ENCODE measurements at regions not wholly inside any gene's neighbourhood (a gene's known extent, or its start where the extent isn't known, plus 50 kb on each side); places are given as distances from the start of the nearest gene placed in this dataset.
A peak's percentile ranks its signal among the peaks of the same experiment; 100 is the strongest.

GRCh38 chr18:78649421-78649820 lies 330.2 kb upstream of the SALL3 start:
- Histone ChIP-seq H3K9me3 (ENCODE audit: control insufficient read depth, insufficient read depth, low read length) (no peaks in the 10 kb centered on the region; the same call in 1 of the 2 replicates), H3K4me3 (ENCODE audit: low read length) (no peak overlapping the region; the same call in 1 of the 2 replicates), H3K27ac (ENCODE audit: low read length) (no peak overlapping the region), H3K36me3 (ENCODE audit: control insufficient read depth, insufficient read depth, low read length) (no peaks in the 10 kb centered on the region), H3K4me1 (ENCODE audit: control insufficient read depth, insufficient read depth, low read length) (no peaks in the 10 kb centered on the region), H3K27me3 (ENCODE audit: control insufficient read depth, insufficient read depth, low read length) (no peaks in the 10 kb centered on the region)
- DNase-seq (ENCODE audit: low read depth, low spot score) = no peak
- no CpG with 5 or more reads among the region's 10 CpGs for WGBS (ENCODE audit: insufficient coverage, insufficient read length)

GRCh38 chr18:78650926-78651325 lies 328.7 kb upstream of the SALL3 start:
- no CpG with 5 or more reads among the region's 13 CpGs for WGBS (ENCODE audit: insufficient coverage, insufficient read length)
- H3K4me1 ChIP-seq (ENCODE audit: control insufficient read depth, insufficient read depth, low read length) = no peaks in the 10 kb centered on the region
- H3K27me3 ChIP-seq (ENCODE audit: control insufficient read depth, insufficient read depth, low read length) = no peaks in the 10 kb centered on the region
- no peaks in the 10 kb centered on the region for H3K36me3 ChIP-seq (ENCODE audit: control insufficient read depth, insufficient read depth, low read length)
- no peak for DNase-seq (ENCODE audit: low read depth, low spot score)
- no peak overlapping the region for H3K27ac ChIP-seq (ENCODE audit: low read length)
- H3K4me3 ChIP-seq (ENCODE audit: low read length) = no peak overlapping the region
- H3K9me3 ChIP-seq (ENCODE audit: control insufficient read depth, insufficient read depth, low read length) = no peaks in the 10 kb centered on the region; the same call in 1 of the 2 replicates

GRCh38 chr18:78652001-78652545 lies 327.5 kb upstream of the SALL3 start:
- no peaks in the 10 kb centered on the region for H3K27me3 ChIP-seq (ENCODE audit: control insufficient read depth, insufficient read depth, low read length)
- no CpG with 5 or more reads among the region's 11 CpGs for WGBS (ENCODE audit: insufficient coverage, insufficient read length)
- H3K9me3 ChIP-seq (ENCODE audit: control insufficient read depth, insufficient read depth, low read length) = no peaks in the 10 kb centered on the region; the same call in 1 of the 2 replicates
- no peaks in the 10 kb centered on the region for H3K4me1 ChIP-seq (ENCODE audit: control insufficient read depth, insufficient read depth, low read length)
- H3K27ac ChIP-seq (ENCODE audit: low read length) = no peak overlapping the region
- no peaks in the 10 kb centered on the region for H3K36me3 ChIP-seq (ENCODE audit: control insufficient read depth, insufficient read depth, low read length)
- DNase-seq (ENCODE audit: low read depth, low spot score) = no peak
- H3K4me3 ChIP-seq (ENCODE audit: low read length) = no peak overlapping the region

GRCh38 chr18:78655921-78656320 lies 323.7 kb upstream of the SALL3 start:
- no peak overlapping the region for H3K27ac ChIP-seq (ENCODE audit: low read length)
- DNase-seq (ENCODE audit: low read depth, low spot score) = no peak
- no CpG with 5 or more reads among the region's 8 CpGs for WGBS (ENCODE audit: insufficient coverage, insufficient read length)
- H3K36me3 ChIP-seq (ENCODE audit: control insufficient read depth, insufficient read depth, low read length) = no peaks in the 10 kb centered on the region
- H3K27me3 ChIP-seq (ENCODE audit: control insufficient read depth, insufficient read depth, low read length) = no peaks in the 10 kb centered on the region
- no peak overlapping the region for H3K4me3 ChIP-seq (ENCODE audit: low read length)
- H3K9me3 ChIP-seq (ENCODE audit: control insufficient read depth, insufficient read depth, low read length) = no peaks in the 10 kb centered on the region; the same call in 1 of the 2 replicates
- no peaks in the 10 kb centered on the region for H3K4me1 ChIP-seq (ENCODE audit: control insufficient read depth, insufficient read depth, low read length)

- no peaks in the 10 kb centered on the region for H3K4me1 ChIP-seq (ENCODE audit: control insufficient read depth, insufficient read depth, low read length)
- no CpG with 5 or more reads among the region's 21 CpGs for WGBS (ENCODE audit: insufficient coverage, insufficient read length)
- H3K36me3 ChIP-seq (ENCODE audit: control insufficient read depth, insufficient read depth, low read length) = no peaks in the 10 kb centered on the region
- no peaks in the 10 kb centered on the region; the same call in 1 of the 2 replicates for H3K9me3 ChIP-seq (ENCODE audit: control insufficient read depth, insufficient read depth, low read length)
- no peak overlapping the region for H3K4me3 ChIP-seq (ENCODE audit: low read length)
- DNase-seq (ENCODE audit: low read depth, low spot score) = no peak
- no peak overlapping the region for H3K27ac ChIP-seq (ENCODE audit: low read length)
- no peaks in the 10 kb centered on the region for H3K27me3 ChIP-seq (ENCODE audit: control insufficient read depth, insufficient read depth, low read length)
These were observed 323.2 kb upstream of the SALL3 start for GRCh38 chr18:78656346-78656925.

DNA sequence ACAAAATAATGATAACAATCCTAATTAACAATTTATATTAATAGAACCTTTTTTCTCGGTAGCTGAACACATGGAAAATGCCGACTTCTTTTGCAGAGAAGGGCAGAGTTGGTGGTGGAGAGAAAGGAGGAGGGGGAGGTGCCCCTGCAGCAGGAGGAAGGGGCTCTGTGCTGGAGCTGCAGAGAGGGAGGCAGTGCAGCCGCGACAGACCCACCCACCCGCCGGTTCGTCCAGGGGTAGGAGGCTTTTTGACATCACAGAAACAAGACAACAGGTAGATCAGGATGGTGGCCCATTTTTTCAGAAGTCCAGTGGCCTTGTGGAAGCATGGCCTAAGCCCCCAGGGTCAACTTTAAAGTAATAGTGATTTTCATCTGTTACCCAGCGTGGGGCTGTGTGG lies 321.1 kb upstream of the SALL3 start:
- no peak for DNase-seq (ENCODE audit: low read depth, low spot score)
- Histone ChIP-seq H3K36me3 (ENCODE audit: control insufficient read depth, insufficient read depth, low read length) (no peaks in the 10 kb centered on the region), H3K27ac (ENCODE audit: low read length) (no peak overlapping the region), H3K4me1 (ENCODE audit: control insufficient read depth, insufficient read depth, low read length) (no peaks in the 10 kb centered on the region), H3K27me3 (ENCODE audit: control insufficient read depth, insufficient read depth, low read length) (no peaks in the 10 kb centered on the region), H3K9me3 (ENCODE audit: control insufficient read depth, insufficient read depth, low read length) (no peaks in the 10 kb centered on the region), H3K4me3 (ENCODE audit: low read length) (no peak overlapping the region)
- no CpG with 5 or more reads among the region's 8 CpGs for WGBS (ENCODE audit: insufficient coverage, insufficient read length)

DNA sequence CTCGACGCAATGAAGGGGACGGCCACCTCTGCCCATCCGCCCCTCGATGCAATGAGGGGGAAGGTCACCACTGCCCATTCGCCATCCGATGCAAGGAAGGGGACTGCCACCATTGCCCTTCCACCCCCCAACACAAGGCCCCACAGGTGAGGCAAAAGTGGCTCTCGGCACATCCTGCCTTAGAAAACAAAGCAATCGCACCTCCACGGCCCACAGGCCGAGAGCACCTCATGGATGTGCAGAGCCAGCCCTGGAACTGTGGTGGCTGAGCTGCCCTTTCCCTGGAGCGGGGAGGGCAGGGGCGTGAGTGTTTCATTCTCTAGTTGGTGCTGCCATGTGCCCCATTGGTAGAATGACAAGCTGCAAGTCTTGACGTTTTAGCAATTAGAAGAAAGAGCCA lies 320.6 kb upstream of the SALL3 start:
- no CpG with 5 or more reads among the region's 14 CpGs for WGBS (ENCODE audit: insufficient coverage, insufficient read length)
- H3K9me3 ChIP-seq (ENCODE audit: control insufficient read depth, insufficient read depth, low read length) = no peaks in the 10 kb centered on the region

GRCh38 chr18:78659748-78660147 lies 319.9 kb upstream of the SALL3 start:
- no peaks in the 10 kb centered on the region for H3K36me3 ChIP-seq (ENCODE audit: control insufficient read depth, insufficient read depth, low read length)
- no peak overlapping the region for H3K4me3 ChIP-seq (ENCODE audit: low read length)
- DNase-seq (ENCODE audit: low read depth, low spot score) = peak; percentile 35
- H3K27ac ChIP-seq (ENCODE audit: low read length) = no peak overlapping the region
- H3K4me1 ChIP-seq (ENCODE audit: control insufficient read depth, insufficient read depth, low read length) = no peaks in the 10 kb centered on the region
- no CpG with 5 or more reads among the region's 16 CpGs for WGBS (ENCODE audit: insufficient coverage, insufficient read length)
- no peaks in the 10 kb centered on the region for H3K27me3 ChIP-seq (ENCODE audit: control insufficient read depth, insufficient read depth, low read length)
- H3K9me3 ChIP-seq (ENCODE audit: control insufficient read depth, insufficient read depth, low read length) = no peaks in the 10 kb centered on the region

More for the DNA sequence above, 320.6 kb upstream of the SALL3 start:
- Histone ChIP-seq H3K4me1 (ENCODE audit: control insufficient read depth, insufficient read depth, low read length) (no peaks in the 10 kb centered on the region), H3K27ac (ENCODE audit: low read length) (no peak overlapping the region), H3K36me3 (ENCODE audit: control insufficient read depth, insufficient read depth, low read length) (no peaks in the 10 kb centered on the region), H3K4me3 (ENCODE audit: low read length) (no peak overlapping the region), H3K27me3 (ENCODE audit: control insufficient read depth, insufficient read depth, low read length) (no peaks in the 10 kb centered on the region)
- no peak for DNase-seq (ENCODE audit: low read depth, low spot score)

- WGBS (ENCODE audit: insufficient coverage, insufficient read length) = no CpG with 5 or more reads among the region's 10 CpGs
- Histone ChIP-seq H3K4me1 (ENCODE audit: control insufficient read depth, insufficient read depth, low read length) (no peaks in the 10 kb centered on the region), H3K9me3 (ENCODE audit: control insufficient read depth, insufficient read depth, low read length) (no peaks in the 10 kb centered on the region), H3K4me3 (ENCODE audit: low read length) (no peak overlapping the region), H3K36me3 (ENCODE audit: control insufficient read depth, insufficient read depth, low read length) (no peaks in the 10 kb centered on the region), H3K27me3 (ENCODE audit: control insufficient read depth, insufficient read depth, low read length) (no peaks in the 10 kb centered on the region), H3K27ac (ENCODE audit: low read length) (no peak overlapping the region)
- DNase-seq (ENCODE audit: low read depth, low spot score) = no peak
These were observed 319.3 kb upstream of the SALL3 start for GRCh38 chr18:78660311-78660710.

DNA sequence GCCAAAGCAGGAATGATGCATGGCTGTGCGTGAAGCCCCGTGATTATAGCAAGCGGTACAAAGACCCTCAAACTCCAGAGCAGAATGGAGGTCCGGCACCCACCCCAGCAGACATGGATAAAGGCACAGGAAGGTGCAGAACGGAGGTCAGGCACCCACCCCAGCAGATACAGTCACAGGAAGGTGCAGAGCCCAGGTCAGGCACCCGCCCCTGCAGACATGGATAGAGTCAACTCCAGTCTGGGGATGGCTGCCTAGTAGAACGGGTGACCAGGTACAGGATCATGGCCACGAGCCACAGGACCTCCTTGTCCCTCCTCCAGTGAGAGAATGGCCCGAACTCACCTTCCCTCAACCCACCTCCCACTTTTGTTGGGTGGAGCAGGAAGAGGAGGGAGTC lies 318.3 kb upstream of the SALL3 start:
- no CpG with 5 or more reads among the region's 9 CpGs for WGBS (ENCODE audit: insufficient coverage, insufficient read length)

GRCh38 chr18:78662879-78663278 lies 316.7 kb upstream of the SALL3 start:
- no peak overlapping the region for H3K27ac ChIP-seq (ENCODE audit: low read length)
- H3K9me3 ChIP-seq (ENCODE audit: control insufficient read depth, insufficient read depth, low read length) = no peaks in the 10 kb centered on the region
- no CpG with 5 or more reads among the region's 9 CpGs for WGBS (ENCODE audit: insufficient coverage, insufficient read length)
- H3K4me1 ChIP-seq (ENCODE audit: control insufficient read depth, insufficient read depth, low read length) = no peaks in the 10 kb centered on the region; the same call in 1 of the 2 replicates
- H3K27me3 ChIP-seq (ENCODE audit: control insufficient read depth, insufficient read depth, low read length) = no peaks in the 10 kb centered on the region
- no peak for DNase-seq (ENCODE audit: low read depth, low spot score)
- no peaks in the 10 kb centered on the region for H3K36me3 ChIP-seq (ENCODE audit: control insufficient read depth, insufficient read depth, low read length)
- H3K4me3 ChIP-seq (ENCODE audit: low read length) = no peak overlapping the region

More for the DNA sequence above, 318.3 kb upstream of the SALL3 start:
- no peaks in the 10 kb centered on the region for H3K27me3 ChIP-seq (ENCODE audit: control insufficient read depth, insufficient read depth, low read length)
- DNase-seq (ENCODE audit: low read depth, low spot score) = no peak
- no peaks in the 10 kb centered on the region for H3K36me3 ChIP-seq (ENCODE audit: control insufficient read depth, insufficient read depth, low read length)
- no peak overlapping the region for H3K4me3 ChIP-seq (ENCODE audit: low read length)
- H3K27ac ChIP-seq (ENCODE audit: low read length) = no peak overlapping the region
- H3K9me3 ChIP-seq (ENCODE audit: control insufficient read depth, insufficient read depth, low read length) = no peaks in the 10 kb centered on the region
- H3K4me1 ChIP-seq (ENCODE audit: control insufficient read depth, insufficient read depth, low read length) = no peaks in the 10 kb centered on the region
